PC-9 (cell line): ENCODE measurements at regions not wholly inside any gene's neighbourhood (a gene's known extent, or its start where the extent isn't known, plus 50 kb on each side); places are given as distances from the start of the nearest gene placed in this dataset.

Experiments used
- BruUV-seq: library from RNA; stranded (reverse); fragments of 400-500 nt; replicated peaks from 2 replicates; lab custom pipeline; 2021; lab: Mats Ljungman, UMichigan
- CTCF ChIA-PET: fragments of 300-600 bp; sonication (Branson Sonifier 250); formaldehyde crosslinking; loops from one replicate; lab custom pipeline; 2022; ENCODE audit warnings: antibody characterized with exemption; lab: Charles Lee
- POLR2A ChIA-PET: fragments of 300-600 bp; sonication (Branson Sonifier 250); formaldehyde crosslinking; loops from one replicate; lab custom pipeline; 2022; ENCODE audit warnings: antibody characterized with exemption; ENCODE audit not compliant: unreplicated experiment; lab: Charles Lee
- DNase-seq, 2 experiments: peaks; one replicate each; pipeline versions ENCODE4 v3.0.0 to v3.0.0-alpha.2; 2015 to 2022; ENCODE audit warnings: mixed read lengths in 1 of 2
- H2AFZ ChIP-seq: fragments of 200-600 bp; sonication (generic); 2 replicates; pipeline ENCODE4 v1.8.1; 2017; ENCODE audit warnings: antibody characterized with exemption
- H3F3A ChIP-seq: fragments of 200-600 bp; sonication (generic); 2 replicates; pipeline ENCODE4 v1.8.1; 2017; ENCODE audit warnings: antibody characterized with exemption, mild to moderate bottlenecking, low read depth; ENCODE audit not compliant: insufficient read depth
- H3K27ac ChIP-seq: fragments of 200-600 bp; sonication (generic); 2 replicates; pipeline ENCODE4 v1.6.1; 2016; ENCODE audit warnings: mixed run types
- H3K27me3 ChIP-seq: fragments of 200-600 bp; sonication (generic); 2 replicates; pipeline ENCODE4 v1.6.1; 2016; ENCODE audit warnings: low read depth, mixed run types; ENCODE audit not compliant: insufficient read depth
- H3K36me3 ChIP-seq: fragments of 200-600 bp; sonication (generic); 2 replicates; pipeline ENCODE4 v1.6.1; 2016; ENCODE audit warnings: low read depth, mixed run types
- H3K4me1 ChIP-seq: fragments of 200-600 bp; sonication (generic); replicated peaks from 2 replicates; pipeline ENCODE4 v1.6.1; 2016; ENCODE audit warnings: mixed run types; ENCODE audit not compliant: insufficient read depth
- H3K4me2 ChIP-seq: fragments of 200-600 bp; sonication (generic); 2 replicates; pipeline ENCODE4 v1.6.1; 2017; ENCODE audit warnings: mixed run types
- H3K4me3 ChIP-seq: fragments of 200-600 bp; sonication (generic); 2 replicates; pipeline ENCODE4 v1.6.1; 2016; ENCODE audit warnings: mixed run types
- H3K79me2 ChIP-seq: fragments of 200-600 bp; sonication (generic); 2 replicates; pipeline ENCODE4 v1.6.1; 2017; ENCODE audit warnings: low read depth, mixed run types
- H3K9me2 ChIP-seq: fragments of 200-600 bp; sonication (generic); 2 replicates; pipeline ENCODE4 v1.8.1; 2017; ENCODE audit warnings: mild to moderate bottlenecking; ENCODE audit not compliant: insufficient read depth
- H3K9me3 ChIP-seq: fragments of 200-600 bp; sonication (generic); 2 replicates; pipeline ENCODE4 v1.8.1; 2016; ENCODE audit warnings: low read depth; ENCODE audit not compliant: insufficient read depth
- H4K20me1 ChIP-seq: fragments of 200-600 bp; sonication (generic); 2 replicates; pipeline ENCODE4 v1.8.1; 2017; ENCODE audit not compliant: insufficient read depth
- CTCF ChIP-seq: fragments of 200-600 bp; sonication (generic); conservative IDR thresholded peaks from 2 replicates; pipeline ENCODE4 v1.6.1; 2017; ENCODE audit warnings: mixed run types, antibody characterized with exemption, mild to moderate bottlenecking, moderate library complexity
- EZH2 ChIP-seq: fragments of 200-600 bp; sonication (generic); IDR thresholded peaks from 2 replicates; pipeline ENCODE4 v1.8.0; 2017; ENCODE audit warnings: antibody characterized with exemption, low read depth
- intact Hi-C: fragments of 100-400 bp; cut with micrococcal nuclease; formaldehyde crosslinking; loops from one replicate; pipeline ENCODE4 v1.10.0; 2022; ENCODE audit not compliant: unreplicated experiment

- BruUV-seq = no TSS peak
- Histone ChIP-seq H3F3A (no peaks in the 10 kb centered on the region), H3K4me1 (no peaks in the 10 kb centered on the region), H3K9me3 (no peaks in the 10 kb centered on the region), H3K27me3 (peaks cover 36% of the 10 kb centered on the region), H4K20me1 (no peaks in the 10 kb centered on the region), H3K79me2 (no peaks in the 10 kb centered on the region), H3K4me2 (no peak overlapping the region), H3K27ac (no peak overlapping the region), H3K36me3 (no peaks in the 10 kb centered on the region), H2AFZ (no peak overlapping the region), H3K9me2 (no peaks in the 10 kb centered on the region), H3K4me3 (no peak overlapping the region)
- no peak for DNase-seq
- TF ChIP-seq EZH2 (no peak), CTCF (no peak)
- intact Hi-C loops = no loop called here
- POLR2A ChIA-PET = no interaction called here
- CTCF ChIA-PET = no interaction called here
Measured at GRCh38 chr15:29380466-29380865, 110.8 kb upstream of the NSMCE3 start.

- Histone ChIP-seq H3F3A (no peaks in the 10 kb centered on the region), H3K4me1 (no peaks in the 10 kb centered on the region), H3K9me2 (no peaks in the 10 kb centered on the region), H3K27ac (no peak overlapping the region), H3K4me3 (no peak overlapping the region), H3K9me3 (no peaks in the 10 kb centered on the region), H3K79me2 (no peaks in the 10 kb centered on the region), H3K36me3 (no peaks in the 10 kb centered on the region), H2AFZ (no peak overlapping the region), H4K20me1 (no peaks in the 10 kb centered on the region), H3K4me2 (no peak overlapping the region), H3K27me3 (peaks cover 29% of the 10 kb centered on the region)
- TF ChIP-seq CTCF (no peak), EZH2 (no peak)
- CTCF ChIA-PET = no interaction called here
- DNase-seq = no peak
- BruUV-seq = no TSS peak
- POLR2A ChIA-PET = no interaction called here
- intact Hi-C loops = no loop called here
Measured at GRCh38 chr15:29379647-29380046, 110.0 kb upstream of the NSMCE3 start.

GRCh38 chr15:29377161-29377560 lies 107.5 kb upstream of the NSMCE3 start:
- Histone ChIP-seq H2AFZ (no peak overlapping the region), H3K27ac (no peak overlapping the region), H3K27me3 (peaks cover 11% of the 10 kb centered on the region; the same call in 1 of the 2 replicates), H3K36me3 (no peaks in the 10 kb centered on the region), H3K79me2 (no peaks in the 10 kb centered on the region), H3K4me3 (no peak overlapping the region), H3K9me2 (no peaks in the 10 kb centered on the region), H3K9me3 (no peaks in the 10 kb centered on the region), H3K4me1 (no peaks in the 10 kb centered on the region), H4K20me1 (no peaks in the 10 kb centered on the region), H3K4me2 (no peak overlapping the region), H3F3A (no peaks in the 10 kb centered on the region)
- DNase-seq = no peak
- ChIA-PET POLR2A (no interaction called here), CTCF (no interaction called here)
- intact Hi-C loops = no loop called here
- BruUV-seq = no TSS peak
- TF ChIP-seq EZH2 = no peak
- no peak for TF ChIP-seq CTCF
